ENCODE measurements at regions not wholly inside any gene's neighbourhood (a gene's known extent, or its start where the extent isn't known, plus 50 kb on each side); places are given as distances from the start of the nearest gene placed in this dataset.

DNA sequence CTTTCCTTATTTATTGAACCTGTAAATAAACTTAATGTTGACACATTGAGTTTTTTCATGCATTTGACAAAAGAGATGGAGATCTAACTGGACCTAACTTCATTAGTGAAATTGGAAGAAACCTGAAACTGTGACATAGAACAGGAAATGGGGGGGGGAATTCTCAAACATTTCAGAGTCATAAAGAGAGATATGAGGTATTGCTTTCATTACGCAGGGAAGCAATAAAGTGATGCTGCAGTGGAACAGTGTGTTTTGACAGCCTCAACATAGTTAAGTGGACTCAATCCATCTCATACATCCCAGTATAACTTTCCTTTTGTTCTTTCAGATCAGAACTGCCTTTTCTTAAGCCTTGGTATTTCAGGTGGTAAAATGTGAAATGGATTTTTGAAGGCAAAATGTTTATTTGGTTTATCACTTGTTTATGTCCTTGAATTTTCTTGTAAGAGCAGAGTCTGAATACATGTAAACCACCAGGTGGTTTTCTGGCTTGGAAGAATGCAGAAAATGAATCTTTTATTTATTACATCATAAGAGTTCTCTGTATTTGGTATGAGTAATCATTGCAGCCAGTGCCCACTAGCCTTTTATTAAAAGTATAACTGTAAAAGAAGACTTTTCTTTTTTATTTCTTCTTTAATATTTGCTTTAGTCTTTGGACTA is 132.5 kb downstream of the ZNF326 start:
- TF ChIP-seq, protein P1, sequence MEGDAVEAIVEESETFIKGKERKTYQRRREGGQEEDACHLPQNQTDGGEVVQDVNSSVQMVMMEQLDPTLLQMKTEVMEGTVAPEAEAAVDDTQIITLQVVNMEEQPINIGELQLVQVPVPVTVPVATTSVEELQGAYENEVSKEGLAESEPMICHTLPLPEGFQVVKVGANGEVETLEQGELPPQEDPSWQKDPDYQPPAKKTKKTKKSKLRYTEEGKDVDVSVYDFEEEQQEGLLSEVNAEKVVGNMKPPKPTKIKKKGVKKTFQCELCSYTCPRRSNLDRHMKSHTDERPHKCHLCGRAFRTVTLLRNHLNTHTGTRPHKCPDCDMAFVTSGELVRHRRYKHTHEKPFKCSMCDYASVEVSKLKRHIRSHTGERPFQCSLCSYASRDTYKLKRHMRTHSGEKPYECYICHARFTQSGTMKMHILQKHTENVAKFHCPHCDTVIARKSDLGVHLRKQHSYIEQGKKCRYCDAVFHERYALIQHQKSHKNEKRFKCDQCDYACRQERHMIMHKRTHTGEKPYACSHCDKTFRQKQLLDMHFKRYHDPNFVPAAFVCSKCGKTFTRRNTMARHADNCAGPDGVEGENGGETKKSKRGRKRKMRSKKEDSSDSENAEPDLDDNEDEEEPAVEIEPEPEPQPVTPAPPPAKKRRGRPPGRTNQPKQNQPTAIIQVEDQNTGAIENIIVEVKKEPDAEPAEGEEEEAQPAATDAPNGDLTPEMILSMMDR (IDR thresholded peaks at IDR 0.05; ENCODE audit: low read depth, low read length), result no peak
- TF ChIP-seq EZH2phosphoT487 (IDR thresholded peaks at IDR 0.05; ENCODE audit: low read depth), result no peak

Measured in OCI-LY3 (cell line).